ENCODE measurements at regions not wholly inside any gene's neighbourhood (a gene's known extent, or its start where the extent isn't known, plus 50 kb on each side); places are given as distances from the start of the nearest gene placed in this dataset.
A peak's percentile ranks its signal among the peaks of the same experiment; 100 is the strongest.

- no CpG with 5 or more reads among the region's 1 CpG for WGBS (ENCODE audit: insufficient coverage)
- Histone ChIP-seq H3K27me3 (ENCODE audit: control insufficient read depth, insufficient read depth, low read length) (no peaks in the 10 kb centered on the region), H3K4me3 (ENCODE audit: low read depth, low read length) (no peak overlapping the region), H3K36me3 (ENCODE audit: control insufficient read depth, insufficient read depth, low read length) (no peaks in the 10 kb centered on the region), H3K27ac (ENCODE audit: low read depth, low read length) (no peak overlapping the region), H3K4me1 (ENCODE audit: control insufficient read depth, insufficient read depth, low read length) (no peaks in the 10 kb centered on the region), H3K9me3 (ENCODE audit: control insufficient read depth, insufficient read depth, low read length) (no peaks in the 10 kb centered on the region)
- DNase-seq (ENCODE audit: low read depth in 4 of 6, low spot score in 6 of 6): no peak
Observed at GRCh38 chr2:144668493-144669110, 148.7 kb upstream of the ZEB2 start.

GRCh38 chr2:144666032-144666431 lies 146.1 kb upstream of the ZEB2 start:
- H3K27me3 ChIP-seq (ENCODE audit: control insufficient read depth, insufficient read depth, low read length): no peaks in the 10 kb centered on the region
- H3K9me3 ChIP-seq (ENCODE audit: control insufficient read depth, insufficient read depth, low read length): no peaks in the 10 kb centered on the region
- DNase-seq (ENCODE audit: low read depth in 4 of 6, low spot score in 6 of 6): no peak
- H3K27ac ChIP-seq (ENCODE audit: low read depth, low read length): no peak overlapping the region
- 76% methylated on average over 3 of the region's 5 CpGs for WGBS (ENCODE audit: insufficient coverage)
- H3K4me1 ChIP-seq (ENCODE audit: control insufficient read depth, insufficient read depth, low read length): no peaks in the 10 kb centered on the region
- H3K4me3 ChIP-seq (ENCODE audit: low read depth, low read length): no peak overlapping the region
- no peaks in the 10 kb centered on the region for H3K36me3 ChIP-seq (ENCODE audit: control insufficient read depth, insufficient read depth, low read length)

GRCh38 chr2:144663207-144663606 lies 143.3 kb upstream of the ZEB2 start:
- no peaks in the 10 kb centered on the region for H3K4me1 ChIP-seq (ENCODE audit: control insufficient read depth, insufficient read depth, low read length)
- no peak for DNase-seq (ENCODE audit: low read depth in 4 of 6, low spot score in 6 of 6)
- no peaks in the 10 kb centered on the region for H3K36me3 ChIP-seq (ENCODE audit: control insufficient read depth, insufficient read depth, low read length)
- no peak overlapping the region for H3K27ac ChIP-seq (ENCODE audit: low read depth, low read length)
- WGBS (ENCODE audit: insufficient coverage): 99% methylated on average over 4 of the region's 6 CpGs
- no peak overlapping the region for H3K4me3 ChIP-seq (ENCODE audit: low read depth, low read length)
- H3K27me3 ChIP-seq (ENCODE audit: control insufficient read depth, insufficient read depth, low read length): no peaks in the 10 kb centered on the region
- H3K9me3 ChIP-seq (ENCODE audit: control insufficient read depth, insufficient read depth, low read length): no peaks in the 10 kb centered on the region

GRCh38 chr2:144660518-144661316 lies 140.8 kb upstream of the ZEB2 start:
- Histone ChIP-seq H3K27ac (ENCODE audit: low read depth, low read length) (no peak overlapping the region), H3K36me3 (ENCODE audit: control insufficient read depth, insufficient read depth, low read length) (no peaks in the 10 kb centered on the region), H3K4me3 (ENCODE audit: low read depth, low read length) (no peak overlapping the region), H3K27me3 (ENCODE audit: control insufficient read depth, insufficient read depth, low read length) (no peaks in the 10 kb centered on the region), H3K9me3 (ENCODE audit: control insufficient read depth, insufficient read depth, low read length) (no peaks in the 10 kb centered on the region), H3K4me1 (ENCODE audit: control insufficient read depth, insufficient read depth, low read length) (no peaks in the 10 kb centered on the region)
- 79% methylated on average over 3 of the region's 5 CpGs for WGBS (ENCODE audit: insufficient coverage)
- no peak for DNase-seq (ENCODE audit: low read depth in 4 of 6, low spot score in 6 of 6)

- Histone ChIP-seq H3K27me3 (ENCODE audit: control insufficient read depth, insufficient read depth, low read length) (no peaks in the 10 kb centered on the region), H3K4me3 (ENCODE audit: low read depth, low read length) (no peak overlapping the region), H3K27ac (ENCODE audit: low read depth, low read length) (no peak overlapping the region), H3K4me1 (ENCODE audit: control insufficient read depth, insufficient read depth, low read length) (no peaks in the 10 kb centered on the region), H3K36me3 (ENCODE audit: control insufficient read depth, insufficient read depth, low read length) (no peaks in the 10 kb centered on the region), H3K9me3 (ENCODE audit: control insufficient read depth, insufficient read depth, low read length) (no peaks in the 10 kb centered on the region)
- 92% methylated on average over 10 of the region's 10 CpGs for WGBS (ENCODE audit: insufficient coverage)
- no peak for DNase-seq (ENCODE audit: low read depth in 4 of 6, low spot score in 6 of 6)
Observed at GRCh38 chr2:144659731-144660275, 139.9 kb upstream of the ZEB2 start.

GRCh38 chr2:144654523-144654922 lies 134.6 kb upstream of the ZEB2 start:
- no peak overlapping the region for H3K27ac ChIP-seq (ENCODE audit: low read depth, low read length)

GRCh38 chr2:144650907-144651306 lies 131.0 kb upstream of the ZEB2 start:
- Histone ChIP-seq H3K27ac (ENCODE audit: low read depth, low read length) (no peak overlapping the region), H3K27me3 (ENCODE audit: control insufficient read depth, insufficient read depth, low read length) (no peaks in the 10 kb centered on the region), H3K4me1 (ENCODE audit: control insufficient read depth, insufficient read depth, low read length) (peaks cover 2% of the 10 kb centered on the region), H3K4me3 (ENCODE audit: low read depth, low read length) (no peak overlapping the region), H3K36me3 (ENCODE audit: control insufficient read depth, insufficient read depth, low read length) (no peaks in the 10 kb centered on the region), H3K9me3 (ENCODE audit: control insufficient read depth, insufficient read depth, low read length) (no peaks in the 10 kb centered on the region)
- DNase-seq (ENCODE audit: low read depth in 4 of 6, low spot score in 6 of 6): peak in 1 of 6 donors; percentile 44
- WGBS (ENCODE audit: insufficient coverage): 58% methylated on average over 2 of the region's 6 CpGs

More at GRCh38 chr2:144654523-144654922, 134.6 kb upstream of the ZEB2 start:
- WGBS (ENCODE audit: insufficient coverage): no CpG with 5 or more reads among the region's 3 CpGs
- Histone ChIP-seq H3K9me3 (ENCODE audit: control insufficient read depth, insufficient read depth, low read length) (no peaks in the 10 kb centered on the region), H3K4me3 (ENCODE audit: low read depth, low read length) (no peak overlapping the region), H3K36me3 (ENCODE audit: control insufficient read depth, insufficient read depth, low read length) (no peaks in the 10 kb centered on the region), H3K27me3 (ENCODE audit: control insufficient read depth, insufficient read depth, low read length) (no peaks in the 10 kb centered on the region), H3K4me1 (ENCODE audit: control insufficient read depth, insufficient read depth, low read length) (no peaks in the 10 kb centered on the region)
- no peak for DNase-seq (ENCODE audit: low read depth in 4 of 6, low spot score in 6 of 6)

GRCh38 chr2:144648837-144649465 lies 129.0 kb upstream of the ZEB2 start:
- Histone ChIP-seq H3K27ac (ENCODE audit: low read depth, low read length) (peak overlapping the region; percentile 75), H3K36me3 (ENCODE audit: control insufficient read depth, insufficient read depth, low read length) (no peaks in the 10 kb centered on the region), H3K4me3 (ENCODE audit: low read depth, low read length) (peak overlapping the region; percentile 20), H3K4me1 (ENCODE audit: control insufficient read depth, insufficient read depth, low read length) (peaks cover 2% of the 10 kb centered on the region), H3K27me3 (ENCODE audit: control insufficient read depth, insufficient read depth, low read length) (no peaks in the 10 kb centered on the region), H3K9me3 (ENCODE audit: control insufficient read depth, insufficient read depth, low read length) (no peaks in the 10 kb centered on the region)
- 18% methylated on average over 10 of the region's 13 CpGs for WGBS (ENCODE audit: insufficient coverage)
- DNase-seq (ENCODE audit: low read depth in 4 of 6, low spot score in 6 of 6): peak; percentile 39 to 87 (median 54)

GRCh38 chr2:144645083-144645778 lies 125.3 kb upstream of the ZEB2 start:
- no peaks in the 10 kb centered on the region for H3K9me3 ChIP-seq (ENCODE audit: control insufficient read depth, insufficient read depth, low read length)
- no peaks in the 10 kb centered on the region for H3K36me3 ChIP-seq (ENCODE audit: control insufficient read depth, insufficient read depth, low read length)
- WGBS (ENCODE audit: insufficient coverage): 79% methylated on average over 2 of the region's 3 CpGs
- H3K4me1 ChIP-seq (ENCODE audit: control insufficient read depth, insufficient read depth, low read length): peaks cover 2% of the 10 kb centered on the region
- no peak overlapping the region for H3K27ac ChIP-seq (ENCODE audit: low read depth, low read length)
- peak in 1 of 6 donors; percentile 17 for DNase-seq (ENCODE audit: low read depth in 4 of 6, low spot score in 6 of 6)
- H3K27me3 ChIP-seq (ENCODE audit: control insufficient read depth, insufficient read depth, low read length): no peaks in the 10 kb centered on the region
- H3K4me3 ChIP-seq (ENCODE audit: low read depth, low read length): no peak overlapping the region
